NCI-H2171 (cell line): ENCODE measurements at regions not wholly inside any gene's neighbourhood (a gene's known extent, or its start where the extent isn't known, plus 50 kb on each side); places are given as distances from the start of the nearest gene placed in this dataset.

ENCODE experiments used
- DNase-seq: peaks from one replicate; lab custom pipeline; 2025; lab: John Stamatoyannopoulos, UW

DNA sequence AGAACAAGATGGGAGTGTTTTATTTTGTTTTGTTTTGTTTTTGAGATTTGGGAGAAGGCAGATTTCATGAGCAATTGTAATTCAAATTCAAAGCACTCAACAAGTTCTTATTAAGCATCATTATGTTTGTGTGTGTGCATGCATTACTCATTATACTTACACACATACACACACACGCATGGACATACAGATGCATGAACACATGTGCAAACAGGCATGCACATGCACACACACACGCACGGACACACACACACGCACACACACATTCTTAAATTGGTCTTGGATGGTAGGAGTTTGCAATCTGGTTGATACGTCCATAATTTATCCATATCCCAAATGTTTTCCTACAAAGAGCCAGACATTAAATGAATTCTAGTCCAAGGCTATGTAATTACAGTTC is 702.8 kb downstream of the INHBA start:
- no peak for DNase-seq

- no peak for DNase-seq
Observed at GRCh38 chr7:40996233-40996677, 706.6 kb downstream of the INHBA start.

DNA sequence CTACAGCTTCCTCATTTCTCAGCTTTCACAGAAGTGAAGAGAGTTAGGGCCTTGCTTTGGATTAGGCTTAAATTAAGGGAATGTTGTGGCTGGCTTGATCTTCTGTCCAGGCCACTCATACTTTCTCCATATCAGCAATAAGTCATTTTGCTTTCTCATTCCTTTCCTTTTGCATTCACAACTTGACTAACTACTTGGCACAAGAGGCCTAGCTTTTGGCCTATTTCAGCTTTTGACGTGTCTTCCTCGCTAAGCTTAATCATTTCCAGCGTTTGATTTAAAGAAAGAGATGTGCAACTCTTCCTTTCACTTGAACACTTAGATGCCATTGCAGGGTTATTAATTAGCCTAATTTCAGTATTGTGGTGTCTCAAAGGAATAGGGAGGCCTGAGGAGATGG is 712.0 kb downstream of the INHBA start:
- no peak for DNase-seq

DNA sequence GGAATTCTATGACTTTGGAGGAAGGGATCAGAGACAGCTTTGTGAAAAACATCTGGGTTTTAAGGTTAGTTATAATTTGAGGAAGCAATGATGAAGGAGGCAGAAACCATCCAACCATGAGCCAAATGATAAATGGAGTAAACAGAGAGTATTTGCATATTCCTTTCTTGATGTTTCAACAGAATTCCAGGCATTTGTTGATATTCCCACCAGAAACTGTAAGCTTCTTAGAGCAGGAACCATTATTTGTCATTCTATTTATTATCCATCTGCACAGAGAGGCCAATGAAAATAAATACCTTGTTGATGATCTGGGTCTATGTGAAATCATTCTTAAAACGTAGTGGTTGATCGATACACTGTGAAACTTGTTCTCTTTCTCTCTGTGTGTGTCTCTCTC is 715.3 kb downstream of the INHBA start:
- DNase-seq = no peak

GRCh38 chr7:40986351-40986873 is 716.5 kb downstream of the INHBA start:
- no peak for DNase-seq

DNA sequence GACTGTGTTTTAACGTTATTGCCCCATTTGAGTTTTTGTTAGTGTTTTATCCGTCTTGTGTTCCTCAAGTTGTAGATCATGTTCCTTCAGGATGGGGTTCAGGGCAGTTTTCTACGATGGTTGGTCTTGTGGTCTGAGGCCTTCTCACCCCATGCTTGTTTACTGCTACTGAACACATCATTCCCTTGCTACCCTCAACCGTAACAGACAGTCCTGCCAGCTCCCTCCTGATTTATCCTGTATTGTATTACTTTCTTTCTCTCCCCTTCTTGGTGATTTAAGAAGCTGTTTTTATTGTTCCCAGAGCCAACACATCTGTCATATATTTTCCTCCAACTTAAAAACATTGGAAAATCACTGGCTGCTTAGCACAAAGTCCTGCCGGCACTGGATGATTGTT is 719.8 kb downstream of the INHBA start:
- no peak for DNase-seq

DNA sequence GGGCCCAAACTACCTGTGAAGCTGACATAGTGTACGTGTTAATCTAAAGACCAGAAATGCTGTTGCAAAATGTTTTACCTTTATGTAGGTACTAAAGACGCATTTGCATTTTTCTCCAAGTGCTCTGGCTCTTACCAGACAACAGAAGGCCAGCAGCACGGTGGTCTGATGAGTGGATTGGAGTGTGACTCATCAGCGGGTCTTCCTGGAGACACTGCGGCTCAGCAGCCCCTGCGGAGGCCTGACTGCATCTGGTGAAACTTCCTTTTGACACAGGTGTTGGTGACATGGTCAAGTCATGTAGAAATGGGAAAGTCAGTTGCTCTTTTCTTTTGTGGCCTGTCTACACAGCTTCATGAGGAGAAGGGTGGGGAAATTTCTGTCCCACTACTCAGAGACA is 723.6 kb downstream of the INHBA start:
- no peak for DNase-seq

- no peak for DNase-seq
Observed at GRCh38 chr7:40978047-40978446, 724.8 kb downstream of the INHBA start.

DNA sequence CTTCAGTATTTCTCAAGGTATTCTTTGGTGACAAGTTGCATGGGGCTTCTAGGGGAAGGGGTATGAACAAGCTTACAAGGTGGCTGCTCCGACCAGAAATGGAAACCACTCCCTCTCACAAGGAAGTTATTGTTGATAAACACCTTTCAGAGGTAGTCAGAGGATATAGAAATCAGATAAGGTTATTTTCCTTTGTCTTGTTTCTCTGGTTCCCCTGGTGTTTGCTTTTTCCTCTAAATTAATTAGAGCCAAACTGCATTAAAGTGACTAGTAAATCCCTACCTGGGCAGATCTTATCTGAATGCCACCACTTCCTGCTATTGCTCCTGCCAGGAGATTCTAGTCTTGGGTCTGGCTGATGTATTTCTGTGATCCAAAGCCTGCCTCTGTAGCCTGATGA is 725.4 kb downstream of the INHBA start:
- no peak for DNase-seq

GRCh38 chr7:40972426-40972825 is 730.5 kb downstream of the INHBA start:
- no peak for DNase-seq

DNA sequence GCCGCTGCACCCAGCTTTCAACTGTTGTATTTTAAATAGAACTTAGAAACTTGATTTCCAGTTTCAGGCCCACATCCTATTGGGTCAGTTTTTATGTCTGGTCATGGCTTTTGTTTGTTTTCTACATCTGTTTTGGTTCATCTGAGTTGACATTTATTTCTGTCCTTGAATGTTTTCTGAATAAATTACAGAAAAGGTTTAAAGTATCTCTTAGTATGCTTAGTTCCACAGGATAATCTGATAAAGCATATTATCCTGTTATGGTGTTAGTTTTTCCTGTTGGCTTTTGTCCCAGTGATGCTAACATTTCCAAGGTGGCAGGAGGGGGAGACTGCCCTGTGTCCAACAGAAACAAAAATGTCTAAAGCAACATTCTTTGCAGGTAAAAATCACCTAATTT is 733.2 kb downstream of the INHBA start:
- DNase-seq = no peak

DNA sequence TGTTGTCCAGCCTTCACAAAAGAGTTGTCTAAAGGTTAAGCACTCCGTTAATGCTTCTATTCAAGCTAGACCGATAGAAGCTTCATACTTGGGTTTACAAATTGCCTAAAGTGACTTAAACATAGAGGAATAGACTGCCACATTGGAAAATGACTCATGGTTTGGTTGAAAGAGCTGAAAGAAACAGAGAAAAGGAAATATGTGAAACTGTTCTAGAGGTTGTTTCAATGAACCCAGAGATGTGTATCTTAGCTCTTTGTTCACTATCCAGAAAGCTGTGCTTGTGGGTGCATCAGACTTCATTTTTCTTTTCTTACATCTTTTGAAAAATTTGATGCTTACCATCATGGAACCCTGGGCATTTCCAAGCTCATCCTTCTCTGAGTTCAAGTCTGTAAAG is 736.2 kb downstream of the INHBA start:
- no peak for DNase-seq

GRCh38 chr7:40965774-40966173 is 737.1 kb downstream of the INHBA start:
- no peak for DNase-seq

- DNase-seq = no peak
Observed at GRCh38 chr7:40965016-40965415, 737.9 kb downstream of the INHBA start.

DNA sequence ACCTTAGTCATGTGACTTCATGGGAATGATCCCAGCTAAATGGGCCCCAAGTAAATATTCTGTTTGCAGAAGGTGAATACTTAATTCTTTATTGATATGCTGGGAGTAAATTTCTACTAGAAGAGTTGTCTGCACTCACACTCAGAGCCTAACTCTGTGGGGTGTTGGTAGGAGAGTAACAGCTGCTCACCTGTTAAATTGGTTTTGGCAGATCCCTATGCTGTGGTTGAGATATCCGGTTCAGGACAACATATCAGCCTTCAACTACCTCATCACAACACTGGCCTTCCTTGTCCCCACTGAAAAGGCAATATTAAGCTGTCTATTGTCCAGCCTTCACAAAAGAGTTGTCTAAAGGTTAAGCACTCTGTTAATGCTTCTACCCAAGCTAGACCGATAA is 738.3 kb downstream of the INHBA start:
- no peak for DNase-seq

- DNase-seq = no peak
Observed at GRCh38 chr7:40959955-40960354, 742.9 kb downstream of the INHBA start.

- DNase-seq = no peak
Observed at GRCh38 chr7:40948239-40948638, 754.7 kb downstream of the INHBA start.

- no peak for DNase-seq
Observed at GRCh38 chr7:40947566-40947965, 755.3 kb downstream of the INHBA start.

DNA sequence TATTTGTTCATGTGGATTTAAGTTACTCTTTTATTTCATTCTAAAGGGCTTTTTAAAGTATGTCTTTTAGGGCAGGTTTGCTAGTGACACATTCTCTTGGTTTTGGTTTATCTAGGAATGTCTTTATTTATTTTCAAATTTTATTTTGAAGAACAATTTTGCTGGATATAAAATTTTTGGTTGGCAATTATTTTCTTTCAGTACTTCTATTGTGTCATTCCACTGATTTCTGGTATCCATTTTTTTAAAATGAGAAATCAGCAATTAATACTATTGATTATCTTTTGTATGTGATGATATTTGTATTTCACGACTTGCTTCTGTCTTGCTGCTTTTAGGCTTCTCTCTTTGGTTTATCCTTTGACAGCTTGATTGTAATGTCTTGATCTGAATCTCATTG is 756.3 kb downstream of the INHBA start:
- DNase-seq = no peak

GRCh38 chr7:40945788-40946187 is 757.1 kb downstream of the INHBA start:
- no peak for DNase-seq

DNA sequence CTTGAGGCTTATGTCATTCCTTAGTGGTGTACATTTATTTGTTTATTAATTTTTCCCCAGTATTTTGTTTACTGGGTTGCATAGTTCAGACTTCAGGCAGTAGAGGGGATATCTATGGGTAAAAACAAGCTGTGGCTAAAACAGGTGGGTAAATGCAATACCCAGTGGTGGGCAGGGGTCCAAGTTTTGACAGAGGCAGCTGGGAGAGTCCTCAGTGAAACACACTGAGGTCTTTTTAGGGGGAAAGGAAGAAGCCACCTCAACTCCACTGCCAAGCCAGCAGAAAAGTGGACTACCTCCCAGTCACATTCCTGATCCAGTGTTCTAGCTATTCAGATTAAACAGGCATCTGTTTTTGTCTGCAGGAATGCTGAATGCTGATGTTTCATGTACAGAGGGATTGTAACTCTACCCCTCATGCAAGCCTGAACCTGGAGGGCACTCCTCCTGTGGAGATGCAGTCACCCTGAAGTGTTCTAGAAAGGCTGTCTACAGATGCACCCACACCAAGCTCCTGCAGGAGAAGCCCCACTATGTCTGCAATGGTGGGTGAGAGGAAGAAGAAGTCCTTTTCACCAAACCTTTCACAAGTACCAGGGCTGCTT is 757.8 kb downstream of the INHBA start:
- peak; percentile 9 for DNase-seq

DNA sequence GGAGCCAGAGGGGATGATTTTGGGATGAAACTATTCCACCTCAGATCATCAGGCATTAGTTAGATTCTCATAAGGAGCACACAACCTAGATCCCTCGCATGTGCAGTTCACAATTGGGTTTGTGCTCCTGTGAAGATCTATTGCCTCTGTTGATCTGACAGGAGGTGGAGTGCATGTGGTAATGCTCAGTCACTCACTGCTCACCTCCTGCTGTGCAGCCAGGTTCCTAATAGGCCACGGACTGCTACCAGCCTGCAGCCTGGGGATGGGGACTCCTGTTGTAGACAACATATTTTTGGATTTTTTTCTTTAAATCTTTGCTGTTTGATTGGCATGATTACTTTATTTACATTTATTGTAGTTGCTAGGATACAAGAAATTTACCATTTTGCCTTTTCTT is 765.0 kb downstream of the INHBA start:
- no peak for DNase-seq

DNA sequence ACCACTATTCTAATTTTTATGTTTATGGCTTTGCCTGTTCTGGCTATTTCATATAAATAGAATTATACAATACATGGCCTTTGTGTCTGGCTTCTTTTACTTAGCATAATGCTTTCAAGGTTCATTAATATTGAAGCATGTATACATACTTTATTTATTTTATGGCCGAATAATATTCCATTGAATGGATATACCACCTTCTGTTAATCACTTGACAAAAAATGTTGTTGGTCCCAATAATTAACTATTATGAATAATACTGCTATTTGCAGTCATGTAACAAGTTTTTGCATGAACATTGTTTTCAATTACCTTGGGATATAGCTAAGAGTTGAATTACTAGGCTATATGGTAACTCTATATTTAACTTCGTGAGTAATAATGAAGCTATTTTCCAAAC is 767.5 kb downstream of the INHBA start:
- DNase-seq = no peak

GRCh38 chr7:40923626-40924025 is 779.3 kb downstream of the INHBA start:
- DNase-seq = no peak

DNA sequence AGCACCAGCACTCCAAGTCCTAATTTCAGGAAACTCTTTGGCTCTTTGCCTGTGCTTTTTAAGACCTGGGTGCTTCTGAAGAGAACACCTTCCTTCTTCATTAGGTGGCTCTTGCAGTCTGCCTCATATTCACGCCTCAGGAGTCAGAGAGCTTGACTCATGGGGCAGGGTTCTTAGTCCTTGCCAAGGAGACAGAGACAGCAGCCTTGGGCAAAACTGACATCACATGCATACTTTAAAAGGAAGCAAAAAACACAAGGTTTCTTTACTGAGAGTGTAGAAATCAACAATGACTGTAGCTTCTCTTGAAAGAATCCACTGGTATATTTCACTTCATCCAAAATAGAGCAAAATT is 780.6 kb downstream of the INHBA start:
- DNase-seq = no peak
